ENCODE measurements at regions not wholly inside any gene's neighbourhood (a gene's known extent, or its start where the extent isn't known, plus 50 kb on each side); places are given as distances from the start of the nearest gene placed in this dataset.
A peak's percentile ranks its signal among the peaks of the same experiment; 100 is the strongest.

- peaks cover 11% of the 10 kb centered on the region for H3K27me3 Mint-ChIP-seq (ENCODE audit: unreplicated experiment)
- H3K36me3 Mint-ChIP-seq (ENCODE audit: unreplicated experiment) = no peaks in the 10 kb centered on the region
Observed at GRCh38 chrX:15158350-15158735, 111.5 kb downstream of the ASB9 start.

GRCh38 chrX:15157624-15158023 lies 112.3 kb downstream of the ASB9 start:
- DNase-seq (ENCODE audit: extremely low spot score, unreplicated experiment) = no peak
- H3K9me3 Mint-ChIP-seq (ENCODE audit: unreplicated experiment) = peaks cover 3% of the 10 kb centered on the region
- H3K36me3 Mint-ChIP-seq (ENCODE audit: unreplicated experiment) = no peaks in the 10 kb centered on the region
- H3K4me1 Mint-ChIP-seq (ENCODE audit: unreplicated experiment) = no peaks in the 10 kb centered on the region
- no peak for TF ChIP-seq CTCF (IDR thresholded peaks at IDR 0.05)
- H3K27me3 Mint-ChIP-seq (ENCODE audit: unreplicated experiment) = peaks cover 11% of the 10 kb centered on the region
- H3K4me3 Mint-ChIP-seq (ENCODE audit: unreplicated experiment) = no peak overlapping the region
- H3K27ac Mint-ChIP-seq (ENCODE audit: unreplicated experiment) = no peak overlapping the region

More at GRCh38 chrX:15158350-15158735, 111.5 kb downstream of the ASB9 start:
- no peak overlapping the region for H3K27ac Mint-ChIP-seq (ENCODE audit: unreplicated experiment)
- TF ChIP-seq CTCF (IDR thresholded peaks at IDR 0.05) = no peak
- H3K9me3 Mint-ChIP-seq (ENCODE audit: unreplicated experiment) = peaks cover 3% of the 10 kb centered on the region
- H3K4me1 Mint-ChIP-seq (ENCODE audit: unreplicated experiment) = no peaks in the 10 kb centered on the region
- no peak for DNase-seq (ENCODE audit: extremely low spot score, unreplicated experiment)
- no peak overlapping the region for H3K4me3 Mint-ChIP-seq (ENCODE audit: unreplicated experiment)

GRCh38 chrX:15151267-15152186 lies 118.4 kb downstream of the ASB9 start:
- Mint-ChIP-seq H3K27ac (ENCODE audit: unreplicated experiment) (no peak overlapping the region), H3K36me3 (ENCODE audit: unreplicated experiment) (no peaks in the 10 kb centered on the region), H3K9me3 (ENCODE audit: unreplicated experiment) (peaks cover 3% of the 10 kb centered on the region), H3K4me1 (ENCODE audit: unreplicated experiment) (no peaks in the 10 kb centered on the region), H3K27me3 (ENCODE audit: unreplicated experiment) (peaks cover 13% of the 10 kb centered on the region), H3K4me3 (ENCODE audit: unreplicated experiment) (no peak overlapping the region)
- DNase-seq (ENCODE audit: extremely low spot score, unreplicated experiment) = no peak
- TF ChIP-seq CTCF (IDR thresholded peaks at IDR 0.05) = no peak

GRCh38 chrX:15150586-15150985 lies 119.3 kb downstream of the ASB9 start:
- H3K9me3 Mint-ChIP-seq (ENCODE audit: unreplicated experiment) = peaks cover 2% of the 10 kb centered on the region
- H3K4me1 Mint-ChIP-seq (ENCODE audit: unreplicated experiment) = no peaks in the 10 kb centered on the region
- no peak overlapping the region for H3K4me3 Mint-ChIP-seq (ENCODE audit: unreplicated experiment)
- no peak overlapping the region for H3K27ac Mint-ChIP-seq (ENCODE audit: unreplicated experiment)
- no peak for TF ChIP-seq CTCF (IDR thresholded peaks at IDR 0.05)
- no peak for DNase-seq (ENCODE audit: extremely low spot score, unreplicated experiment)
- H3K36me3 Mint-ChIP-seq (ENCODE audit: unreplicated experiment) = no peaks in the 10 kb centered on the region
- H3K27me3 Mint-ChIP-seq (ENCODE audit: unreplicated experiment) = peaks cover 13% of the 10 kb centered on the region

GRCh38 chrX:15146515-15146914 lies 123.4 kb downstream of the ASB9 start:
- no peak overlapping the region for H3K4me3 Mint-ChIP-seq (ENCODE audit: unreplicated experiment)
- no peak for DNase-seq (ENCODE audit: extremely low spot score, unreplicated experiment)
- no peak overlapping the region for H3K27ac Mint-ChIP-seq (ENCODE audit: unreplicated experiment)

More at GRCh38 chrX:15146515-15146914, 123.4 kb downstream of the ASB9 start:
- peak; percentile 59 for TF ChIP-seq CTCF (IDR thresholded peaks at IDR 0.05)
- peaks cover 1% of the 10 kb centered on the region for H3K4me1 Mint-ChIP-seq (ENCODE audit: unreplicated experiment)
- no peaks in the 10 kb centered on the region for H3K9me3 Mint-ChIP-seq (ENCODE audit: unreplicated experiment)
- H3K27me3 Mint-ChIP-seq (ENCODE audit: unreplicated experiment) = peaks cover 9% of the 10 kb centered on the region
- no peaks in the 10 kb centered on the region for H3K36me3 Mint-ChIP-seq (ENCODE audit: unreplicated experiment)

Data from osteocyte (in vitro differentiated cells).